ENCODE measurements at regions not wholly inside any gene's neighbourhood (a gene's known extent, or its start where the extent isn't known, plus 50 kb on each side); places are given as distances from the start of the nearest gene placed in this dataset.

DNA sequence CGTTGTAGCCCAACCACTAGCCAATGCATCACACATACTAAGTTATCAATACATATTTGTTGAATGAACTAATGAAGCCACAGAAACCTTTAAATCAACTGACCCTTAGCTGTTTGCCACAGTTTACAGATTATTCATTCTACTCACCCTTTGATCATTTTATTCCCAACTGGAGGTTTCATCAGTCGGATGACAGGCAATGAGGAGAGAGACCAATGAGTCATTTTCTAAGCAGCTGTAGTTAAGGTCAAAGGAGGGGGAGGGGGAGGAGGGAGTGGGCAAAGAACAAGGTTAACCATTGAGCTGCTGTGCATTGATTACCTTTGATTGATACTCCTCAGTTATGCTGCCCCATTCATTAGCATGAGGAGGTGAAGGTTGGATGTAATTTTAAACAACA lies 469.5 kb downstream of the VRK1 start:
- DNase-seq (ENCODE audit: low read depth in 2 of 2) = no peak

DNA sequence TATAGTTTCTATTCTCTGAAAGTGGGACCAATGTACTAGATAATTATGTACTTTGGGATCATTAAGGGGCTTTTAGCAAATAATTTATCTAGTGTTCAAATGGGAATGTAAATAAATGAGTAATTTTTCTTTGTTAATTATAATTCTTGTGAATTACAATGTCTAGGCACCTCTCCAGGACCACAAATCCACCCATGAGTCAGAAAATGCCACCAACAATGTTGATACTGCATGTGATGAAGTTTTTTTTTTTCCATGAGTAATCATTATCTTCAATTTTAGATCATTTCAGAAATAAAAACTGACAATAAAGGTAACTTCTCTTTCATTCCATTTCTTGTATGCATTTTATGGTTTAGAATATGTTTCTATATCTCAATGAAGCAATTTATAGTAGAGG lies 470.3 kb downstream of the VRK1 start:
- DNase-seq (ENCODE audit: low read depth in 2 of 2) = no peak

DNA sequence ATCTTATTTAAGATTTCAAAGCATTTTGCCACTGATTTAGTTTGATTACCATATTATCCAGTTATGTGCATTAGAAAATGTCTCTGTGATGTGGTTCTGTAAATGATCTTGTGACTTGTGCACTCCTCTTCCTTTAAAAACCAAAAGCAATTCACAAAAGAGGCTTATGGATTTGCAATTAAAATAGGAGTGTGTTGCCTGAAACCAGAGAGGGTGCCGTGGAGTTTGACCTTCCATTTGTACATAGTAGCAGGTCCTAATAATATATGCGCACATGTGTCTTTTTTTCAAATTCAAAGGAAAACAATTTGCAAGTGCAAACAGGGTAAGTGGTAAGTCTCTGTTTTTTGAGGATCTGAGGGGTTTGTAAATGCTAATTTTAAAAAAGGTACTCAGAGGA lies 470.9 kb downstream of the VRK1 start:
- DNase-seq (ENCODE audit: low read depth in 2 of 2) = no peak

DNA sequence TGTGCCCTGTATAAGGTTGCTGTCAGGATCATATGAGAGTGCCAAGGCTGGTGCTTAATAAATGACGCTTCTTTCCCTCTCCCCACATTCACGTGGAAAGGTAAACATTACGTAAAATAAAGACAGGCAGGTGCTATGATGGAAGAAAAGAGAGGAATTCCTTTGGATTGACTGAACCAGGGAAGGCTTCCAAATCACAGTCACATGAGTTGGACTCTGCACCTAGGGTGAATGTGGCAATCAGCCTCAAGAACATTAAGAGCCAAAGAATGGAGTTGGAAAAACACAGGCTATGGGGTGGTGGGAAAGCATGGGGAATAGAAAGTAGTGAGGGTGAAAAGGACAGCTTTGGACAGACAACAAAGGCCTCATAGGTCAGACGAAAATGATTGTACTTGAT lies 473.1 kb downstream of the VRK1 start:
- DNase-seq (ENCODE audit: low read depth in 2 of 2) = no peak

DNA sequence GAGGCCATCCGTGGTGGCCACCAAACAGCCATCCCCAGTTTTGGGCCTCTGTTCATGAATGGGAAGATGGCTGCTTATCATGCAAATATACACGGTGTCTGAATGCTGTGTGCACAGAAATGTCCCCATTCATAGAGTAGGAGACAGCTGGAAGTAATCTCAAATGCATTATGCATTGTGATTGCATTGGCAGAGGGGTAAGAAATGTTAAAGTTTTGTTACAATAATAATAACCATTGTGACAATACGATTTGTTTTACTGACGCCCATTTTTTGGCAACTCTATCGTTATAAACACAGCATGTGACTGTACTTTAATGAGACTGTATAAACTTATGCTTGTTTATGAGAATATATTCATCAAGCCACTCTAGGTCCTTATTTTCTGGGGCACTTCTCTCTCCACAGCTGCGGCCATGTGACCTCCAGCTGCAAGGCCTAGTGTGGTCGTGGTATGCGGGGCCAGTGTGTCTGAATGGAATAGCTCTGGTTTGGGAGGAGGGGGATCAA lies 474.3 kb downstream of the VRK1 start:
- no peak for DNase-seq (ENCODE audit: low read depth in 2 of 2)

DNA sequence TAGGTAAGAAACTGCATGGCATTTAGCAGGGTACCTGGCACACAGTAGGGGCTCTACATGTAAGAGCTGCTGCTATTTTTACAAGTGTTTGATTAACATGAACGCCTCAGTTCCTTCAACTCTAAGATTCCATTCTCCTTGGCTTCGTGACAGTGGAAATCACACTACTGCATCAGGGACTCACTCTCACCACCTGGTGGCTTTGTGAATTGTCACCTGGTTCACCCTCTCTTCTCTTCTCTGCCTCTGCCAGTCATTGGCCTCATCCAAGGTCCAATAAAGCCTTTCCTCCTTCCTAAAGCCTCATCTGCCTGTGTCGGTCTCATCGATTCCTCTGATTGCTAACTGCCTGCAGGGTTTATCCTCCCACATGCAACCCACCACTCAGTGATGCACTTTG lies 476.4 kb downstream of the VRK1 start:
- DNase-seq (ENCODE audit: low read depth in 2 of 2) = no peak

DNA sequence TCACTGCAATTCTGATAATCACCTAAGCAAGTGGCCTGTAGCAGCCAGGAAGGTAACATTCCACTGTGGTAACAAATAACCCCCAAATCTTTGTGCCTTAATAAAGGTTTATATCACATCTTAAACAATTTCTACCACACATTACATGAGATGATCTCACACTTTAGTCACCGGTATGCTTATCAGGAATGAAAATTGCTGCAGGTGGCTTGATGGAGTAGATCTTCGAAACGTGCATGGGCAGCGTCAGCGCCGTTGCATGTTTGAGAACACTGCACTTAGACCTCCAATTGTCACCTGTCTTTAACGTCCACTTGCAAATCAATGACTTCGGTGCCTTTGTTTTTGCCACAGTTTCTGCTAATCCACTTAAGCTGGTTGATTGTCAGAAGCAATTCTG lies 477.4 kb downstream of the VRK1 start:
- no peak for DNase-seq (ENCODE audit: low read depth in 2 of 2)

DNA sequence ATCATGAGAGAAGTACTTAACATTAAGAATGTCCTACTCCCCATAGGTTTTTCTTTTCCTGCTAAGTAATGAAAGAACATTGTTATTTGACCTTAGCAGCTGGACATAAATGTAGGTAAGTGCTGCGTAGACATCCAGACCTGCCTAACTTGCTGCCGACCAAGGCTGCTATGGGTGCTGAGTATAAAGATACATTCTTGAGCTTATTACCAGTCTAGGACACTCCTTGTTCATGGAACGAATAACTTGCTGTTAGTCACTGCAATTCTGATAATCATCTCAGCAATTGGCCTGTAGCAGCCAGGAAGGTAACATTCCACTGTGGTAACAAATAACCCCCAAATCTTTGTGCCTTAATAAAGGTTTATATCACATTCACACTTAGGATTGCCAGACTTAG lies 478.1 kb downstream of the VRK1 start:
- no peak for DNase-seq (ENCODE audit: low read depth in 2 of 2)

DNA sequence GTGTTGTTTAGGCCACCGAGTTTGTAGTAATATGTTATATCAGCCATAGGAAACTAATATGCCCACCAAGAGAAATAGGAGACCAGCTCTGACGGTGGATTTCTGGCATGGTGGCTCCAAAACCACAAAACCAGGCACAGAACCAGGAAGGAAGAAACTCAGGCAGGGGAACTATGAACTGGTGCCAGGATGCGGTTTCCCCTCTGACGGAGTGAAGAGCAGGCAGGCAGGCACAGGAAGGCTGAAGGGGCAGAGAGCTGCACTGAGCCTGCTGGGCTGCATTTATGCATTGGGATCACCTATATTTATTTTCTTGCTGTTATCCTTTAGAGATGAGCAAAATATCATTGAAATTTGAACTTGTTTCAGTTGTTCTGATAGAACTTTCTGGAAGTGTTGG lies 479.4 kb downstream of the VRK1 start:
- DNase-seq (ENCODE audit: low read depth in 2 of 2) = no peak

DNA sequence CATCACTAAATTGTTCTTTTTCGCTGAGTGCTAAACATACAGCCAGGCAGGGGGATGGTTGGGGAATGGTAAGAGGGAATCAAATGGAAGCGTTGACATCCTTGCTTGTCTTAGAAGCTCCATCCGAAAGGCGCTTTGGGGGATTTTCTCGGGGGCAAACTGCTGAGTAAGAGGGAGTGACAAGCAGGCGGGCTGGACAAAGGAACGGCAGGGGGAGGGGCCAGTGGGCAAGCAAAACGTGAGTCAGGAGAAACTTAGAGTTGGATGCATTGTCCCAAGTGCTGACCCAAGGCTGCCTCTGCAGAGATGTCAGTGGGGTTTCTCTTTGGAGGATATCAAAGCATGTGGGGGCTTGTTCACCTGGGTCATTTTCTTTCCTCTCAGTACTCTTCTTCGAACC lies 480.5 kb downstream of the VRK1 start:
- no peak for DNase-seq (ENCODE audit: low read depth in 2 of 2)

DNA sequence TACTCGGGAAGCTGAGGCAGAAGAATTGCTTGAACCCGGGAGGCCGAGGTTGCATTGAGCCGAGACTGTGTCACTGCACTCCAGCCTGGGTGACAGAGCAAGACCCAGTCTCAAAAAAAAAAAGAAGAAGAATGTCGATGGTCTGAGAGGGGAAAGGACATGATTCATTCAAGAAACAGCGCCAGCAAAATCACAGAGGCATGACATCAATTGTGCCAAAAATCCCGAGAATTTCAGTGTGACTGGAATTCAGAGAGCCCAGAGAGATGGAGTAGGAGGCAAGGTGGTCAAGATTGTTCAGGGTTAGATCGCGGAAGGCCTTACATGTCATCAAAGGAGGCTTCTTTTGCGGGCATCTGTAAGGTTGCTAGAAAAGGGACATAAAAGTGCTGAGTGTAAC lies 483.3 kb downstream of the VRK1 start:
- no peak for DNase-seq (ENCODE audit: low read depth in 2 of 2)

DNA sequence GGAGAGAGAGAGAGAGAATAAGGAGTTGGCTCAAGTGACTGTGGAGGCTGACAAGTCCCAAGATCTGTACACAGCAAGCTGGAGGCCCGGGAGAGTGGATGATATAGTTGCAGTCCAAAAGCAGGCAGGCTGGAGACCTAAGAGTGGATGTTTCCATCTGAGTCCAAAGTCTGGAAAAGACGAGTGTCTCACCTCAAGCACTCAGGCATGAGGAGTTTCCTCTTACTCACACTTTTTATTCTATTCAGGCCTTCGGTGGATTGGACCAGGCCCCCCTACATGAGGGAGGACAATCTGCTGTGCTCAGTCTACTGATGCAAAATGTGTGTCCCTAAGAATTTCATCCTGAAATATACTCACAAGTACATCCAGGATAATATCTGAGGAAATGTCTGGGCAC lies 484.6 kb downstream of the VRK1 start:
- DNase-seq (ENCODE audit: low read depth in 2 of 2) = no peak

DNA sequence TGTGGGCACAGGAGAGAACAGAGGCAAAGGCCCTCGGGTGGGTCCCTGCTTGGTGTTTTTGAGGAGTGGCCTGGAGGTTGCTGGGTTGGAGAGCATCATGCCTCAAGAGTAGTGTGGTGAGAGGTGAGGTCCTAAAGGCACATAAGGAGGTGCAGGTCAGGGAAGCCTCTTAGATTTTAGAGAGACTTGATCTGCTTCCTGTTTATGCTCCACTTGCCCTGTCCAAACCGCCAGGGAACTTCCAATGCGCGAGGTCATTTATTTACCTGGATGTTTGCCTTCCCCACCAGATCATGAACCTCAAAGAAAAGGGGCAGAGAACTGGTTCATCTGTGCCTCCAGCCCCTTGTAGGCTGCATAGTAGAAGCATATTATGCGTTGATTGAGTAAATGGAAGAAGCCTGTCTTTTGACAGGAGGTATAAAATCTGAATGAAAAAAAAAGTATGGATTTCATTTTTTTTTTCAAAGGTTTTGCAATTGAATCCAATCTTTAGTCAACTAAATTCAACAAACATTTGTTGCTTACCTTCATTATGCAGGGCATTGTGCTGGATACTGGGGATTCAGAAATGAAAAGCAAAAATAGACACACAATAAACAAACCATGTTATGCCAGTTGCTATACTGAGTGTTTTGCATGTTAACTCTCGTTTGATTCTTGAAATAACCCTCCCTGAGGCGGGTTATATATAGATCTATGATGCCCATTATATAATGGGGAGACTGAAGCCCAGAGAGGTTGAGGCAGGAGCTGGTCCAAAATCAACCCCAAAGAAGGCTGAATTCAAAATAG lies 485.2 kb downstream of the VRK1 start:
- DNase-seq (ENCODE audit: low read depth in 2 of 2) = no peak

DNA sequence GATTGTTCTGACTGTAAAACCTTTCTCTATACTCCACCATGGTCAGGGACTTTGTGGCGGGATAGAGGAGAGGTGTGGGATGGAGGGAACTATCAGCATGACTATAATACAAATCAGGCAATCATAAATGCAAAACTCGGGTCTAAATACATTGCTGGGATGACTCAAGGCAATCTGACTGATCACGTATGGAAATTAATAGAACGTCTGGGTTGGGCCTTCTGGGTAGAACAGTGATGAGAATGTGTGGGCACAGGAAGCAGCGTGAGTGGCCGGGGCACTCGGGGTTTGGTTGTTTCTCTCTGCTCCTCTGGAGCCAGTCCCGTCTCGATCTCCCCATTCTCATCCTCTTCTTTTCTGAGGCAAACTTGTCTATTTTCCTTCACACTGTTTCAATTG lies 485.8 kb downstream of the VRK1 start:
- DNase-seq (ENCODE audit: low read depth in 2 of 2) = no peak

DNA sequence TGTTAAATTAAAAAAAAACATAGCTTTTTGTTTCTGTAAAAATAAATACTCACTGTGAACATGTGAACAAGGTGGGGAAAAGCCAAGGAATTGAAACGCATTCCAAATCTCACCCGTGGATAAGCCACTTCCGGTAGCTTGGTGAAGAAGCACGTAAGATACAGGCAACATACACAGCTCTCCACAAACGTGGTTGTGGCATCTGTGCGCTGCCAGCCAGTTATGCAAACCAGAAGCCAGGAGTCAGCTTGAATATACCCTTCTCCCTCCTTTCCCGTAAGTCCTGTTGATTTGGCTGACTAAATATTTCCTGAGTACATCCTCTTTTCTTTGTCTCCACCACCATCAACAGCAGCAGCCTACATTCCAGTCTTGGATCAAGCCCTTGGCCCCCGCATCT lies 486.2 kb downstream of the VRK1 start:
- DNase-seq (ENCODE audit: low read depth in 2 of 2) = no peak

DNA sequence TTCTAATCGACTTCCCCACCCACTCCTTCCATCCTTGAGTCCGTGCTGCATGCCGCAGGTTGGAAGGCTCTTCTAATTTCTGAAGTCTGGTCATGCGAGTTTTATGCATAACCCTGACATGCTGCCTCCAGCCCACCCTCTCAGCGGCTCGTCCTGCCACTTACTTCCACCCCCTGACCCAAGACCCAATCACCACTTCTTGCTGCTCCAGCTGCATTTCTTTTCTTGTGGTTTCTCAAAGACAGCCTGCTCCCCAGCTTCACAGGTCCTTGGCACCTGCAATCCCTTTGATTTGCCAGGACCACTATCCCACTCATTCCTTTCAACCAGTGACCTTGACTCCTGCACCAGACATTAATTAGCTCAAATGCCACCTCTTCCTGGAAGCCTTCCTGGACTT lies 486.7 kb downstream of the VRK1 start:
- no peak for DNase-seq (ENCODE audit: low read depth in 2 of 2)

DNA sequence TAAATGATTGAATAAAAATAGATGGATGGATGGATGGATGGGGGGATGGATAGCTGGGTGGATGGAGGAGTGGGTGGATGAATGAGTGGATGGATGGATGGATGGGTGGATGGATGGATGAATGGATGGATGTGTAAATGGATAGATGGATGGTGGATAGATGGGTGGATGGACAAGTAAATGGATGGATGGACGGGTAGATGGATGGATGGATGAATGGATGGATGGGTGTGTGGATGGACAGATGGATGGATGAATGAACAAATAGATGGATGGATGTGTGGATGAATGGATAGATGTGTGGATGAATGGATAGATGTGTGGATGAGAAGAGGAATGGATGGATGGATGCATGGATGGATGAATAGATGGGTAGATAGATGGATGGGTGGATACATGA lies 490.8 kb downstream of the VRK1 start:
- DNase-seq (ENCODE audit: low read depth in 2 of 2) = no peak

DNA sequence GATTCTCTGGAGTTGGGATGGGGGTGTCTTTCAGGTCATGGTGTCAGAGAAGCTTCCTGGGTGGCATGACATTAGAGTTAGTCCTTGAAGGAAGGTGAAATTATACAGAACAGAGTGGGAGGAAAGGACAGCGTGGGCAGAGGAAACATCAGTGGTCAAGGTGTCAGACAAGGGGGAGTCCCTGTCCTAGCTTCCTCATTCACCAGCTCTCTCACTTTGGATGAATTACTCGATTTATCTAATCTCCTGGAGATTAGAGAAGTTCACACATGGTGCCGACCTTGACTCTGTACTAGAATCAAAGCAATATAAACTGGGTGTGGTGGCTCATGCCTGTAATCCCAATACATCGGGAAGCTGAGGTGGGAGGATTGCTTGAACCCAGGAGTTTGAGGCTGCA lies 492.9 kb downstream of the VRK1 start:
- DNase-seq (ENCODE audit: low read depth in 2 of 2) = no peak

DNA sequence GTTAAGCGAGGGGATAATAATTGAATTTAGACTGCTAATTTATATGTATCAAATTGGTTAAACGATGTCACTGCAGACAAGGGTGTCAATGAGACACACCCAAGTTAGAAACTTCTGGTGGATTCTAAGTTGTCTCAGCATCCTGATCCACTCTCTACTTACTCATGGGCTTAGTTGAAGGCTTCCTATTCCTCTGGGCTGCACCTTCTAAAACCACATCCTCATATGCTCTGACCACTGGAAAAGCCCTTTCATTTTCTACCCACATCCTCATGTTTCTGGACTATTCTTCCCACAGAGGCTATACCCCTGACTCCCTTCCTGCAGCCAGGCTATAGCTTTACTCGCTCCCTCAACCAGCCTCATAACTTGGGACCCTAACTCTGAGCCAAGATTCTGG lies 493.8 kb downstream of the VRK1 start:
- DNase-seq (ENCODE audit: low read depth in 2 of 2) = no peak

DNA sequence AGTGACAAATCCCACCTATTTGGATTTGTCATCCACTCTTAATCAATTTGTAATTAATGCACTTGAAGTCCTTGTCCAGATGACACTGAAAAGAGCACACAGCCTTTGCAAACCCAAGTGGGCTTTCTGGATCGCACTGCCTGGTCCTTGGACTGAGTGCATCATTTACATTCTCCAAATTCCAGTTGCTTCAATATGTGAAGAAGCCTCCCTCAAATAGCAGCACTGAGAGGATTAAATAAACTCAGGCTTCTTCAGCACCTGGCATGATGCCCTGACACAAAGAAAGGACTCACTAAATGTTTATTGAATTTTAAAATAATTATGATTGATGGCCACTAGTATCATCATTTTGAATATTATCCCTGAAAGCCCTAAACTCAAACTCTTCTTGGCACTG lies 496.5 kb downstream of the VRK1 start:
- DNase-seq (ENCODE audit: low read depth in 2 of 2) = no peak

DNA sequence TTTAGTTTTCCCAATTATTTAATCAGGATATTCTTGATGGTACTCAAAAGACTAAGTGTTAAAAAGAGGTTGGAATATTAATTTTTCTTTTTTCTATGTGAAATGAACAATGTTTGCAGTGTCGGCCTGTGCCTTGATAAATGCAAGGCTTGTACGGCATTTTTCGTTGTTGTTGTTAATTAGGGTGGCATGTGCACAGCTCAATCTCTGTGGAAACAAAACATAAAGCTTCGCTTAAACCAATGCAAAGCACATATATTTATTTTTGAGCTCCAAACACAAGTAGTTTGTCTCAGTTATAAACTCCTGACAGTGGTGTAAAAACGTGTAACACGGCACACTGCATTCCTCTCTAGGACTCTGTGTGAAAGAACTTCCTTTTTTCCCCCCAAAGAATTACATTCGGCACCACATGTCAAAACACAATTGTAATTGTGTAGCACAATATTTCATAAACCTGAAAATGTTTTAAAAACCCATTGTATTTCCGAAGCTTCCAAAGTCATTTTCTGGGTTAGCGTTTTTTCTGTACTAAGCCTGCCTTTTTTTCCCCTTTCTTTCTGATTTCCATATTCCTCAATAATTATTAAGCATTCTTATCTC lies 498.0 kb downstream of the VRK1 start:
- DNase-seq (ENCODE audit: low read depth in 2 of 2) = no peak

DNA sequence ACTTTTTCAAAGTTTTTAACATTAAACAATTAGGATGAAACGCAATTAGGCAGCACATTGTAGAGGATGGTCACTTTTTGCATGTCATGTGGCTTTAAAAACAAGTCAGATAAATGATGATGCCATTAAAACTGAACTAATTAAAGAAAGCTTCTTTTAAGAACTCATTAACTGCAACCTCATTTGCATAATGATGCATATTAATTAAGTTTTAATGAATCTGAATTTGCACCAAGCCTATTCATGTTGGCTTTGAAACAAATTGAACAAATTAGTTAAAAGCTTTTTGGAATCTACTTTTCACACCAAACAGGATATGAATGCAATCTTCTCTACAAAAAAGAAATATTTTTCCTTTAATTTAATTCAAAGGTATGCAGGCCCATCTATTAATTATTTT lies 499.0 kb downstream of the VRK1 start:
- DNase-seq (ENCODE audit: low read depth in 2 of 2) = no peak

DNA sequence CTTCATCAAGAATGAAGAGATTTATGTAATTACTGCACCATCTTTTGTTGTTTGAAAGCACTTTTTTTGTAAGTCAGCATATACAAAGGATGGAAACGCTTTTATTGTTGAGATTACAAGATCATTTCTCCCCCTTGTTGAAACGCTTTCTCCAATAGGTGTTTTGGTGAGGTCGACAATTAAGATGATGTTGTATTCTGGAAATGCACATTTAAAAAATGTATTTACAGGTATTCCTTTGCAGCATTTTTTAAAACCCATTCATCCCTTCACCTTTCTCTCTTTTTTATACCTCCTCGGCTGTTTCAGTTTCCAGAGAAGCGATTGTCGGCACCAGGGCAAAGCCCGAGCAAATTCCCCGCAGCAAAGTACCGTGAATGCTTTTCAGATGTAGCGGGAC lies 499.9 kb downstream of the VRK1 start:
- DNase-seq (ENCODE audit: low read depth in 2 of 2) = no peak

DNA sequence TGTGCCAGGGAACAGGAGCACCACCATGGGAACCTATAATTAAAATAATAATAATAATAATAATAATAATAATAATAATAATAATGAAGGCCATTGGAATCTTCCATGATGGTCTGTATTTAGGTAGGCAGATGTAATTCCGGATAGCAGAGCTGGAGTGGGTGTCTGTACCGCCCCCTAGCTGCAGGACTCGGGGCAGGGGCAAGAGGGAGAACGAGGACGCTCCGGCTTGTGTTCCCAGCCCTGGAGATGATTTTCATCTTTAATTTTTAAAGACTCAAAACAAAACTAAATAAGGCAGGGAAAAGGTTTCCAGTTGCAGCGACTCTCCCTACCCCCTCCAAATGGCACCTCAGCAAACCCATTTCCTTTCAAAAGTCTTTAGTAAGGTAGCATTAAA lies 501.1 kb downstream of the VRK1 start:
- DNase-seq (ENCODE audit: low read depth in 2 of 2) = no peak
